Endodermal cell (in vitro differentiated cells): ENCODE measurements at regions not wholly inside any gene's neighbourhood (a gene's known extent, or its start where the extent isn't known, plus 50 kb on each side); places are given as distances from the start of the nearest gene placed in this dataset.
"Not testable (repeated sequence)": the region's sequence is repeated elsewhere in the genome, so short reads cannot be mapped to it uniquely, and the experiment has no call there.

ENCODE experiments used
- DNase-seq: peaks from one replicate; pipeline ENCODE4 v3.0.0-alpha.2; 2017
- H3K27ac ChIP-seq: 2 replicates; pipeline ENCODE4 v1.5.1; 2013; ENCODE audit warnings: mild to moderate bottlenecking, low read depth, low read length, moderate library complexity
- H3K27me3 ChIP-seq: 2 replicates; pipeline ENCODE4 v1.6.1; 2013; ENCODE audit warnings: mild to moderate bottlenecking, low read length, moderate library complexity; ENCODE audit not compliant: insufficient read depth, control insufficient read depth, poor library complexity, severe bottlenecking
- H3K36me3 ChIP-seq: 2 replicates; pipeline ENCODE4 v1.7.0; 2013; ENCODE audit warnings: mild to moderate bottlenecking, low read length, moderate library complexity; ENCODE audit not compliant: control insufficient read depth, insufficient read depth
- H3K4me1 ChIP-seq: one replicate; pipeline ENCODE4 v1.7.0; 2013; ENCODE audit warnings: low read length; ENCODE audit not compliant: control insufficient read depth, insufficient read depth
- H3K4me3 ChIP-seq: 2 replicates; pipeline ENCODE4 v1.5.1; 2013; ENCODE audit warnings: mild to moderate bottlenecking, low read length, moderate library complexity
- H3K9ac ChIP-seq: 2 replicates; pipeline ENCODE4 v1.6.1; 2013; ENCODE audit warnings: mild to moderate bottlenecking, low read length, moderate library complexity; ENCODE audit not compliant: poor library complexity, severe bottlenecking; ENCODE audit errors: extremely low read depth
- H3K9me3 ChIP-seq: 2 replicates; pipeline ENCODE4 v1.6.1; 2013; ENCODE audit warnings: mild to moderate bottlenecking, low read length, moderate library complexity; ENCODE audit not compliant: control insufficient read depth
- H3K27ac Mint-ChIP-seq: 2 replicates; pipeline ENCODE4 v1.8.0; 2020; ENCODE audit warnings: mixed read lengths
- H3K27me3 Mint-ChIP-seq: 2 replicates; pipeline ENCODE4 v1.8.0; 2021; ENCODE audit warnings: mild to moderate bottlenecking, mixed read lengths; ENCODE audit not compliant: insufficient read depth
- H3K36me3 Mint-ChIP-seq: 2 replicates; pipeline ENCODE4 v1.8.0; 2020; ENCODE audit warnings: low read depth, mixed read lengths
- H3K4me1 Mint-ChIP-seq: 2 replicates; pipeline ENCODE4 v1.8.0; 2020; ENCODE audit warnings: mixed read lengths
- H3K4me3 Mint-ChIP-seq: 2 replicates; pipeline ENCODE4 v1.8.0; 2020; ENCODE audit warnings: mild to moderate bottlenecking, moderate library complexity, mixed read lengths
- H3K9me3 Mint-ChIP-seq: 2 replicates; pipeline ENCODE4 v1.8.0; 2020; ENCODE audit warnings: mild to moderate bottlenecking, mixed read lengths
- WGBS, 2 experiments: methylation state at CpG; one replicate each; pipeline versions ENCODE4 v1.1.5 to v1.1.7; 2013; ENCODE audit warnings: missing lambda C conversion rate in 2 of 2, mixed read lengths in 1 of 2; ENCODE audit not compliant: insufficient coverage in 1 of 2, insufficient read length in 1 of 2; 5-methylcytosine and 5-hydroxymethylcytosine counted together
- TF ChIP-seq, protein P1 (sequence below): fragments of 200-600 bp; sonication (generic); conservative IDR thresholded peaks from 2 replicates; pipeline ENCODE4 v1.5.0; 2021; ENCODE audit warnings: antibody characterized with exemption, mild to moderate bottlenecking

- H3K4me3 Mint-ChIP-seq, result no peak overlapping the region
- 95 to 98% methylated on average over 2 of the region's 2 CpGs for WGBS, 2 experiments
- H3K27me3 Mint-ChIP-seq, result peaks cover 79% of the 10 kb centered on the region
- Histone ChIP-seq H3K27ac (peak overlapping the region; percentile 86), H3K9ac (no peak overlapping the region), H3K27me3 (peaks cover 42% of the 10 kb centered on the region), H3K4me3 (no peak overlapping the region), H3K4me1 (peaks cover 15% of the 10 kb centered on the region), H3K36me3 (no peaks in the 10 kb centered on the region), H3K9me3 (peaks cover 9% of the 10 kb centered on the region)
- H3K4me1 Mint-ChIP-seq, result peaks cover 39% of the 10 kb centered on the region
- TF ChIP-seq, protein P1, sequence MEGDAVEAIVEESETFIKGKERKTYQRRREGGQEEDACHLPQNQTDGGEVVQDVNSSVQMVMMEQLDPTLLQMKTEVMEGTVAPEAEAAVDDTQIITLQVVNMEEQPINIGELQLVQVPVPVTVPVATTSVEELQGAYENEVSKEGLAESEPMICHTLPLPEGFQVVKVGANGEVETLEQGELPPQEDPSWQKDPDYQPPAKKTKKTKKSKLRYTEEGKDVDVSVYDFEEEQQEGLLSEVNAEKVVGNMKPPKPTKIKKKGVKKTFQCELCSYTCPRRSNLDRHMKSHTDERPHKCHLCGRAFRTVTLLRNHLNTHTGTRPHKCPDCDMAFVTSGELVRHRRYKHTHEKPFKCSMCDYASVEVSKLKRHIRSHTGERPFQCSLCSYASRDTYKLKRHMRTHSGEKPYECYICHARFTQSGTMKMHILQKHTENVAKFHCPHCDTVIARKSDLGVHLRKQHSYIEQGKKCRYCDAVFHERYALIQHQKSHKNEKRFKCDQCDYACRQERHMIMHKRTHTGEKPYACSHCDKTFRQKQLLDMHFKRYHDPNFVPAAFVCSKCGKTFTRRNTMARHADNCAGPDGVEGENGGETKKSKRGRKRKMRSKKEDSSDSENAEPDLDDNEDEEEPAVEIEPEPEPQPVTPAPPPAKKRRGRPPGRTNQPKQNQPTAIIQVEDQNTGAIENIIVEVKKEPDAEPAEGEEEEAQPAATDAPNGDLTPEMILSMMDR, result no peak
- DNase-seq, result no peak
- no peaks in the 10 kb centered on the region for H3K36me3 Mint-ChIP-seq
- H3K27ac Mint-ChIP-seq, result no peak overlapping the region
- peaks cover 9% of the 10 kb centered on the region for H3K9me3 Mint-ChIP-seq
Measured at GRCh38 chr11:13136272-13136596, 127.1 kb downstream of the RASSF10 start.

- no peak overlapping the region for H3K27ac Mint-ChIP-seq
- Histone ChIP-seq H3K4me3 (no peak overlapping the region), H3K27me3 (peaks cover 35% of the 10 kb centered on the region), H3K36me3 (no peaks in the 10 kb centered on the region), H3K4me1 (peaks cover 15% of the 10 kb centered on the region), H3K9me3 (no peaks in the 10 kb centered on the region), H3K27ac (no peak overlapping the region), H3K9ac (no peak overlapping the region)
- no peak overlapping the region for H3K4me3 Mint-ChIP-seq
- TF ChIP-seq, protein P1, result no peak
- 97 to 100% methylated on average over 1 of the region's 1 CpG for WGBS, 2 experiments
- H3K27me3 Mint-ChIP-seq, result peaks cover 77% of the 10 kb centered on the region
- no peak for DNase-seq
- H3K9me3 Mint-ChIP-seq, result no peaks in the 10 kb centered on the region
- H3K36me3 Mint-ChIP-seq, result no peaks in the 10 kb centered on the region
- peaks cover 39% of the 10 kb centered on the region for H3K4me1 Mint-ChIP-seq
Measured at GRCh38 chr11:13137844-13138301, 128.8 kb downstream of the RASSF10 start.

GRCh38 chr11:13139085-13139484, 130.0 kb downstream of the RASSF10 start:
- peaks cover 38% of the 10 kb centered on the region for H3K27me3 ChIP-seq
- not testable (repeated sequence) for DNase-seq, H3K36me3 ChIP-seq, H3K9ac ChIP-seq, H3K4me3 Mint-ChIP-seq, H3K9me3 Mint-ChIP-seq, H3K36me3 Mint-ChIP-seq, H3K27ac Mint-ChIP-seq, H3K9me3 ChIP-seq, H3K27ac ChIP-seq, H3K4me3 ChIP-seq
- Mint-ChIP-seq H3K4me1 (peaks cover 38% of the 10 kb centered on the region), H3K27me3 (peaks cover 80% of the 10 kb centered on the region)
- 95 to 100% methylated on average over 1 of the region's 1 CpG for WGBS, 2 experiments
- H3K4me1 ChIP-seq, result peaks cover 15% of the 10 kb centered on the region
